SU-DHL-6 (cell line): ENCODE measurements at regions not wholly inside any gene's neighbourhood (a gene's known extent, or its start where the extent isn't known, plus 50 kb on each side); places are given as distances from the start of the nearest gene placed in this dataset.

Experiments
- EZH2phosphoT487 ChIP-seq: fragments of 200-600 bp; sonication (generic), shearing (Covaris generic); conservative IDR thresholded peaks from 2 replicates; pipeline ENCODE4 v1.6.1; 2018; ENCODE audit warnings: mild to moderate bottlenecking, antibody characterized with exemption, low read length, moderate library complexity, mixed read lengths
- TF ChIP-seq, protein P1 (sequence below): fragments of 200-600 bp; sonication (generic); IDR thresholded peaks from one replicate; pipeline ENCODE4 v1.5.1; 2017; ENCODE audit warnings: antibody characterized with exemption, mild to moderate bottlenecking, low read length, moderate library complexity; ENCODE audit not compliant: insufficient read depth, poor library complexity, severe bottlenecking

DNA sequence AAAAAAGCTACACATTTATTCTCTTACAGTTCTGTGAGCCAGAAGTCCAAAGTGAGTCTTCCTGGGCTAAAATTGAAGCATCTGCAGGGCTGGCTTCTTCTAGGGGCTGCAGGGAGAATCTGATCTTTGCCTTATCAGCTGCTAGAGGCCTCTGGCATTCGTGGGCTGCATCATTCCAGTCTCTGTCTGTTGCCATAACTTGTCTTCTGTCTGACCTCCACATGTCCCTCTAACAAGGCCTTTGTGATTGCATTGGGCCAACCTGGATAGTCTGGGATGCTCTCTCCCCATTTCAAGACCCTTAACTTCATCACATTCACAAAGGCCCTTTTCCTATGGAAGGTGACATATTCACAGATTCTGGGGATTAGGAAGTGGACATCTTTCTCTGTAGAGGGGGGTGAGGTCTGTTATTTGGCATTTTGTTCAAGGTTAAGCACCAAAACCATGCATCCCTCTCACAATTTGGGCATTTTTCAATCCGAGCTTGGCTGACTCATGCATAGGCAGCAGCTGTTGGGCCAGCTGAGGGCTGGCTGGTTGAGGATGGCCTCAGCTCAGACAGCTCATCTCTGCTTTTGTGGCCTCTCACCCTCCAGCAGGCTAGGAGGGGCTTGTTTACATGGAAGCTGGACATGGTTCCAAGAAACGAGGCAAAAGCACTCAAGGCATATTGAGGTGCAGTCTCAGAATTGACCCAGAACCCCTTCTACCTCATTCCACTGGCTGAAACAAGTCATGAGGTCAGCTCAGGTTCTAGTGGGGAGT, 116.1 kb upstream of the NXT1 start:
- TF ChIP-seq, protein P1, sequence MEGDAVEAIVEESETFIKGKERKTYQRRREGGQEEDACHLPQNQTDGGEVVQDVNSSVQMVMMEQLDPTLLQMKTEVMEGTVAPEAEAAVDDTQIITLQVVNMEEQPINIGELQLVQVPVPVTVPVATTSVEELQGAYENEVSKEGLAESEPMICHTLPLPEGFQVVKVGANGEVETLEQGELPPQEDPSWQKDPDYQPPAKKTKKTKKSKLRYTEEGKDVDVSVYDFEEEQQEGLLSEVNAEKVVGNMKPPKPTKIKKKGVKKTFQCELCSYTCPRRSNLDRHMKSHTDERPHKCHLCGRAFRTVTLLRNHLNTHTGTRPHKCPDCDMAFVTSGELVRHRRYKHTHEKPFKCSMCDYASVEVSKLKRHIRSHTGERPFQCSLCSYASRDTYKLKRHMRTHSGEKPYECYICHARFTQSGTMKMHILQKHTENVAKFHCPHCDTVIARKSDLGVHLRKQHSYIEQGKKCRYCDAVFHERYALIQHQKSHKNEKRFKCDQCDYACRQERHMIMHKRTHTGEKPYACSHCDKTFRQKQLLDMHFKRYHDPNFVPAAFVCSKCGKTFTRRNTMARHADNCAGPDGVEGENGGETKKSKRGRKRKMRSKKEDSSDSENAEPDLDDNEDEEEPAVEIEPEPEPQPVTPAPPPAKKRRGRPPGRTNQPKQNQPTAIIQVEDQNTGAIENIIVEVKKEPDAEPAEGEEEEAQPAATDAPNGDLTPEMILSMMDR: no peak
- TF ChIP-seq EZH2phosphoT487: no peak
